ENCODE measurements at regions not wholly inside any gene's neighbourhood (a gene's known extent, or its start where the extent isn't known, plus 50 kb on each side); places are given as distances from the start of the nearest gene placed in this dataset.

- TF ChIP-seq ESRRA (CRISPR knock-in tag; IDR thresholded peaks at IDR 0.05; ENCODE audit: borderline replicate concordance) (0 out of 2 replicates have a peak, but pooled peaks have one; percentile 33), GRHL2 (CRISPR knock-in tag; IDR thresholded peaks at IDR 0.05; ENCODE audit: insufficient replicate concordance, severe bottlenecking) (no peak), E2F5 (CRISPR knock-in tag; IDR thresholded peaks at IDR 0.05) (no peak), ZMAT4 (CRISPR knock-in tag; IDR thresholded peaks at IDR 0.05) (no peak), NFYB (CRISPR knock-in tag; conservative IDR thresholded peaks at IDR 0.05; ENCODE audit: low read depth) (no peak), ZNF317 (CRISPR knock-in tag; IDR thresholded peaks at IDR 0.05; ENCODE audit: borderline replicate concordance, low read depth) (no peak), FOXK1 (CRISPR knock-in tag; IDR thresholded peaks at IDR 0.05) (0 out of 2 replicates have a peak, but pooled peaks have one; percentile 21), ZNF416 (CRISPR knock-in tag; IDR thresholded peaks at IDR 0.05) (0 out of 2 replicates have a peak, but pooled peaks have one; percentile 30), ZNF121 (CRISPR knock-in tag; IDR thresholded peaks at IDR 0.05) (no peak), NR3C1 (CRISPR knock-in tag; conservative IDR thresholded peaks at IDR 0.05; ENCODE audit: low read depth) (no peak), FOXP1 (CRISPR knock-in tag; IDR thresholded peaks at IDR 0.05; ENCODE audit: borderline replicate concordance) (peak; percentile 76; the same call in 1 of the 2 replicates), SP1 (CRISPR knock-in tag; conservative IDR thresholded peaks at IDR 0.05) (peak; percentile 55), FOXP4 (CRISPR knock-in tag; IDR thresholded peaks at IDR 0.05) (no peak), TP53 (CRISPR knock-in tag; IDR thresholded peaks at IDR 0.05) (no peak), HMGA2 (CRISPR knock-in tag; IDR thresholded peaks at IDR 0.05) (no peak), ATF1 (CRISPR knock-in tag; IDR thresholded peaks at IDR 0.05) (no peak), OVOL2 (CRISPR knock-in tag; IDR thresholded peaks at IDR 0.05; ENCODE audit: borderline replicate concordance) (no peak), MXD4 (CRISPR knock-in tag; IDR thresholded peaks at IDR 0.05; ENCODE audit: borderline replicate concordance) (no peak), ZNF219 (CRISPR knock-in tag; IDR thresholded peaks at IDR 0.05; ENCODE audit: borderline replicate concordance) (no peak), CREB1 (CRISPR knock-in tag; IDR thresholded peaks at IDR 0.05) (no peak), GABPB1 (CRISPR knock-in tag; IDR thresholded peaks at IDR 0.05) (no peak), ATF2 (CRISPR knock-in tag; IDR thresholded peaks at IDR 0.05; ENCODE audit: borderline replicate concordance, low read depth) (no peak), SMAD3 (CRISPR knock-in tag; IDR thresholded peaks at IDR 0.05; ENCODE audit: borderline replicate concordance) (no peak), HMGXB4 (CRISPR knock-in tag; IDR thresholded peaks at IDR 0.05) (peak; percentile 90), JUN (CRISPR knock-in tag; IDR thresholded peaks at IDR 0.05) (no peak)
- TF ChIP-seq, protein P1, sequence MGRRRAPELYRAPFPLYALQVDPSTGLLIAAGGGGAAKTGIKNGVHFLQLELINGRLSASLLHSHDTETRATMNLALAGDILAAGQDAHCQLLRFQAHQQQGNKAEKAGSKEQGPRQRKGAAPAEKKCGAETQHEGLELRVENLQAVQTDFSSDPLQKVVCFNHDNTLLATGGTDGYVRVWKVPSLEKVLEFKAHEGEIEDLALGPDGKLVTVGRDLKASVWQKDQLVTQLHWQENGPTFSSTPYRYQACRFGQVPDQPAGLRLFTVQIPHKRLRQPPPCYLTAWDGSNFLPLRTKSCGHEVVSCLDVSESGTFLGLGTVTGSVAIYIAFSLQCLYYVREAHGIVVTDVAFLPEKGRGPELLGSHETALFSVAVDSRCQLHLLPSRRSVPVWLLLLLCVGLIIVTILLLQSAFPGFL (CRISPR knock-in tag; IDR thresholded peaks at IDR 0.05; ENCODE audit: borderline replicate concordance): no peak
- TF ChIP-seq, protein P2, sequence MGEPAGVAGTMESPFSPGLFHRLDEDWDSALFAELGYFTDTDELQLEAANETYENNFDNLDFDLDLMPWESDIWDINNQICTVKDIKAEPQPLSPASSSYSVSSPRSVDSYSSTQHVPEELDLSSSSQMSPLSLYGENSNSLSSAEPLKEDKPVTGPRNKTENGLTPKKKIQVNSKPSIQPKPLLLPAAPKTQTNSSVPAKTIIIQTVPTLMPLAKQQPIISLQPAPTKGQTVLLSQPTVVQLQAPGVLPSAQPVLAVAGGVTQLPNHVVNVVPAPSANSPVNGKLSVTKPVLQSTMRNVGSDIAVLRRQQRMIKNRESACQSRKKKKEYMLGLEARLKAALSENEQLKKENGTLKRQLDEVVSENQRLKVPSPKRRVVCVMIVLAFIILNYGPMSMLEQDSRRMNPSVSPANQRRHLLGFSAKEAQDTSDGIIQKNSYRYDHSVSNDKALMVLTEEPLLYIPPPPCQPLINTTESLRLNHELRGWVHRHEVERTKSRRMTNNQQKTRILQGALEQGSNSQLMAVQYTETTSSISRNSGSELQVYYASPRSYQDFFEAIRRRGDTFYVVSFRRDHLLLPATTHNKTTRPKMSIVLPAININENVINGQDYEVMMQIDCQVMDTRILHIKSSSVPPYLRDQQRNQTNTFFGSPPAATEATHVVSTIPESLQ (CRISPR knock-in tag; IDR thresholded peaks at IDR 0.05): no peak
- TF ChIP-seq, protein P3, sequence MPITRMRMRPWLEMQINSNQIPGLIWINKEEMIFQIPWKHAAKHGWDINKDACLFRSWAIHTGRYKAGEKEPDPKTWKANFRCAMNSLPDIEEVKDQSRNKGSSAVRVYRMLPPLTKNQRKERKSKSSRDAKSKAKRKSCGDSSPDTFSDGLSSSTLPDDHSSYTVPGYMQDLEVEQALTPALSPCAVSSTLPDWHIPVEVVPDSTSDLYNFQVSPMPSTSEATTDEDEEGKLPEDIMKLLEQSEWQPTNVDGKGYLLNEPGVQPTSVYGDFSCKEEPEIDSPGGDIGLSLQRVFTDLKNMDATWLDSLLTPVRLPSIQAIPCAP (CRISPR knock-in tag; IDR thresholded peaks at IDR 0.05): no peak
Observed at GRCh38 chr1:869499-870244, 54.1 kb upstream of the SAMD11 start (continued).
